Suprapubic skin (tissue), 4 donors: ENCODE measurements at regions not wholly inside any gene's neighbourhood (a gene's known extent, or its start where the extent isn't known, plus 50 kb on each side); places are given as distances from the start of the nearest gene placed in this dataset.

Experiments
- CTCF ChIP-seq, 2 donors: fragments of 200-600 bp in 1 of 2; fragments of 450-650 bp in 1 of 2; sonication (generic) in 1 of 2; IDR thresholded peaks; one replicate each; pipeline ENCODE4 v1.5.1; 2016 to 2019; ENCODE audit warnings: antibody characterized with exemption in 2 of 2, mild to moderate bottlenecking in 1 of 2, moderate library complexity in 1 of 2
- EP300 ChIP-seq: sonication (generic); formaldehyde crosslinking; IDR thresholded peaks from one replicate; pipeline ENCODE4 v1.6.1; 2017; ENCODE audit warnings: antibody characterized with exemption
- POLR2AphosphoS5 ChIP-seq, 3 donors: sonication (generic); formaldehyde crosslinking; IDR thresholded peaks; one replicate each; pipeline ENCODE4 v1.6.1; 2017; ENCODE audit warnings: antibody characterized with exemption in 3 of 3

DNA sequence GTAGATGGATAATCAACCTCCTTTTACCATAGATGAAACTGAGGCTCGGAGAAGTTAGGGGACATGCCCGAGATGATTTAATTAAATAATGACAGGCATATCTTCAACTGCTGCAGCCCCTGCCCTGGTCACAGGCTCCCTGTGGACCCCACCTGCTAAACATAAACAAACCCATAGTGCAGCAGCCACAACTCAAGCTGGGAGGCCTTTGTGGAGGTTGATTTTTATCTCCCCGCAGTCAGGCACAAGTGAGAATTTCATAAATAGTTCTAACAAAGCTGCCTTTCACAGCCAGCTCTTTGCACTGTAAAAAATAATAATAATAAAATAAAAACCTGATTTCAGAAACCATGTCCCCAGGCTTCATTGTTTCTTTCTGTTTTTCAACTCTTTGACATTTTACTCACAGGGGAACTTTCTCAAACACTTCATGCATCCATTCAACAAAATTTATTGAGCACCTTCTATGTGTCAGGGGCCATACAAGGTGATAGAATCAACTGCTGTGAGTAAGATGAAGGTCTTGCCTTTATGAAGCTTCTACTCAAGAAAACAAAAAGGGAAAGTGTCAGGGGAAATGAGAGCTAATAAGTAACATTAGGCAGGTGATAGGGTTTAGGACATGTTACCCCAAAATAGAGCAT lies 393.6 kb upstream of the PROK2 start:
- TF ChIP-seq CTCF (IDR thresholded peaks at IDR 0.05) (no peak), EP300 (no peak), POLR2AphosphoS5 (IDR thresholded peaks at IDR 0.05) (no peak)
